Testis (tissue), 2 donors: ENCODE measurements at regions not wholly inside any gene's neighbourhood (a gene's known extent, or its start where the extent isn't known, plus 50 kb on each side); places are given as distances from the start of the nearest gene placed in this dataset.

ENCODE experiments used
- DNase-seq: peaks from one replicate; pipeline ENCODE4 v3.0.0-alpha.2; 2019
- H3K27ac ChIP-seq, 2 donors: fragments of 200-600 bp; sonication (generic); one replicate each; pipeline ENCODE4 v1.5.1; 2019
- H3K27me3 ChIP-seq: fragments of 200-600 bp; sonication (generic); one replicate; pipeline ENCODE4 v1.5.1; 2019
- H3K36me3 ChIP-seq: fragments of 200-600 bp; sonication (generic); one replicate; pipeline ENCODE4 v1.5.1; 2017; ENCODE audit warnings: low read depth; ENCODE audit errors: missing control alignments
- H3K4me1 ChIP-seq: fragments of 200-600 bp; sonication (generic); one replicate; pipeline ENCODE4 v1.5.1; 2019
- H3K4me3 ChIP-seq, 2 donors: fragments of 200-600 bp; sonication (generic); one replicate each; pipeline ENCODE4 v1.5.1; 2017 to 2019
- H3K9me3 ChIP-seq: fragments of 200-600 bp; sonication (generic); one replicate; pipeline ENCODE4 v1.5.1; 2017
- POLR2A ChIP-seq: fragments of 450-650 bp; IDR thresholded peaks from one replicate; pipeline ENCODE4 v1.6.1; 2017; ENCODE audit warnings: antibody characterized with exemption, mild to moderate bottlenecking, moderate library complexity
- WGBS, 2 donors: methylation state at CpG; one replicate each; pipeline ENCODE4 v1.1.5; 2018; 5-methylcytosine and 5-hydroxymethylcytosine counted together
- intact Hi-C: fragments of 100-400 bp; cut with DNase I; formaldehyde crosslinking; loops from one replicate; pipeline ENCODE4 v1.15.1; 2023; ENCODE audit warnings: low total_unique reads
- TF ChIP-seq, protein P1 (sequence below), 3 experiments: fragments of 450-650 bp in 2 of 3; fragments of 200-600 bp in 1 of 3; sonication (generic) in 1 of 3; IDR thresholded peaks; one replicate each; pipeline ENCODE4 v1.5.1; 2016 to 2019; ENCODE audit warnings: antibody characterized with exemption in 3 of 3, mild to moderate bottlenecking in 2 of 3, moderate library complexity in 1 of 3

DNA sequence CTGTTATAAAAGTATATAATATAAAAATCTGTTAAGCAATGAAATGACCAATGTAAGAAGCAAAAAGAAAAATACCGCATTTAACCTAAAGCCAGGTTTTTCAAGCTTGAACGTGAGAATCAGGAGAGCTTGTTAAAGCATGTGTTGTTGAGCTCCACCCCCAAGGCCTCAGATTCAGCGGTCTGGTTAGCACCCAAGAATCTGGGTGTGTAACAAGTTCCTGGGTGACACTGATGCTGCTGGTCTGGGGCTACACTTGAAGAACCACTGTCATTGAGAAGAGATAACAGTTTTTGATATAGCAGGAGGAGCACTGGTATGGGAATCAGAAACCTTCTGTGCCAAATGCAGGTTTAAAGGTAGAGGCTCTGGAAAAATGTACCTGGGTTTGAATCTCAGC lies 154.0 kb downstream of the ID4 start:
- 57 to 74% methylated on average over 3 of the region's 3 CpGs for WGBS, 2 donors
- no peak for DNase-seq

DNA sequence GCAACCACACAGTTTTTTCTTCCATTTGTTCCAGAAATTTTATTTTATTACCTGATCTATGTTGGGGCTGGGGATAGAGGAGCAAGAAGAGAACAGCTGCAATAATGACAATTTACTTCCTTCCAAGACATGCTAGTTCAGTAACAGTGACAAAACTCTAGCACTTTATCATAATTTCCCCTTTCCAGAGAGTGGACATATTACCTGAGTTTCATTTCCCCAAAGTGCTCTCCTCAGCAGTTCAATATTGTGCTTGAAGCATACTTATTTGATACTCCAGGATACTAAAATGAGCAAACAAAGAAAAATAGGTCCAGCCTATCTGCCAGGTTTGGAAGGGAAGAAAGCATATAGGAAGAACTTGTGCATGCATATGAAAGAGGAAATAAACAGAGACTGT lies 157.7 kb downstream of the ID4 start:
- TF ChIP-seq POLR2A, result no peak
- TF ChIP-seq, protein P1, sequence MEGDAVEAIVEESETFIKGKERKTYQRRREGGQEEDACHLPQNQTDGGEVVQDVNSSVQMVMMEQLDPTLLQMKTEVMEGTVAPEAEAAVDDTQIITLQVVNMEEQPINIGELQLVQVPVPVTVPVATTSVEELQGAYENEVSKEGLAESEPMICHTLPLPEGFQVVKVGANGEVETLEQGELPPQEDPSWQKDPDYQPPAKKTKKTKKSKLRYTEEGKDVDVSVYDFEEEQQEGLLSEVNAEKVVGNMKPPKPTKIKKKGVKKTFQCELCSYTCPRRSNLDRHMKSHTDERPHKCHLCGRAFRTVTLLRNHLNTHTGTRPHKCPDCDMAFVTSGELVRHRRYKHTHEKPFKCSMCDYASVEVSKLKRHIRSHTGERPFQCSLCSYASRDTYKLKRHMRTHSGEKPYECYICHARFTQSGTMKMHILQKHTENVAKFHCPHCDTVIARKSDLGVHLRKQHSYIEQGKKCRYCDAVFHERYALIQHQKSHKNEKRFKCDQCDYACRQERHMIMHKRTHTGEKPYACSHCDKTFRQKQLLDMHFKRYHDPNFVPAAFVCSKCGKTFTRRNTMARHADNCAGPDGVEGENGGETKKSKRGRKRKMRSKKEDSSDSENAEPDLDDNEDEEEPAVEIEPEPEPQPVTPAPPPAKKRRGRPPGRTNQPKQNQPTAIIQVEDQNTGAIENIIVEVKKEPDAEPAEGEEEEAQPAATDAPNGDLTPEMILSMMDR (IDR thresholded peaks at IDR 0.05), result no peak
- H3K36me3 ChIP-seq, result no peaks in the 10 kb centered on the region
- H3K27ac ChIP-seq, result no peak overlapping the region
- H3K4me3 ChIP-seq, result no peak overlapping the region
- no peaks in the 10 kb centered on the region for H3K27me3 ChIP-seq
- intact Hi-C loops, result no loop called here
- DNase-seq, result no peak
- no peaks in the 10 kb centered on the region for H3K9me3 ChIP-seq
- no peaks in the 10 kb centered on the region for H3K4me1 ChIP-seq

More for the DNA sequence above, 154.0 kb downstream of the ID4 start:
- TF ChIP-seq, protein P1 (IDR thresholded peaks at IDR 0.05), result no peak
- TF ChIP-seq POLR2A, result no peak
- H3K27ac ChIP-seq, result no peak overlapping the region
- no peak overlapping the region for H3K4me3 ChIP-seq
- intact Hi-C loops, result no loop called here
- no peaks in the 10 kb centered on the region for H3K36me3 ChIP-seq
- no peaks in the 10 kb centered on the region for H3K4me1 ChIP-seq
- no peaks in the 10 kb centered on the region for H3K9me3 ChIP-seq
- H3K27me3 ChIP-seq, result no peaks in the 10 kb centered on the region

DNA sequence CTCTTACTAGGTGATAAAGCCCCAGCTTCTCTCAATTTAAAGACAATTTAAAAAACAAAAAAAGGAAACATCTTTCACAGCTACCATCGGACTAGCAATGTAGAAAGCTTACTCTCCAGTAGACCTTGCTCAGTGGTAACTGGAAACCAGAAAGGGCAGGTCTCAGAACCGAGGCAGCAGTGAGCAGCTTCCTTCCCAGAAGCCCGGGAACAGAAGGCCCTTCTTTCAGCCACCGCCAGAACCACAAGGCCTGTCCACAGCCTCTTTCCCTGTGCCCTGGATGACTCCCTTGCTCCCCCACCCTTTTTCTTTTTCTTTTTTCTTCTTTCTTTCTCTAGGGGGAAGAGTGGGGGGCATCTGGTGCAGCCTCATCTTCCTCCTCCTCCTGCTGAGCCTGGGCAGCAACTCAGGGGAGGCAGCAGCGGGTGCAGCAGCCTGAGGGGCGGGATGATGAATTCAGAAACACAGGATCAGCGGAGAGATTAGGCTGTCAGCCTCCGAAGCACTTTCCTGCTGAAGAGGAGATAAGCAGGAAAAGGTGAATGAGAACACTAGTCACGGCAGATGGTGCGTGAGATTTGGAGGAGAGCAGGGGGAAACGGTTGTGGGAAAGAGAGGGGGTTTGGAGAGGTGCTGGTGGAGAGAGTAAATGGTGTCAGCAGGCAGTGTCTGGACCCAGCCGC lies 158.5 kb downstream of the ID4 start:
- 52 to 55% methylated on average over 12 of the region's 12 CpGs for WGBS, 2 donors
- Histone ChIP-seq H3K27ac (no peak overlapping the region), H3K36me3 (no peaks in the 10 kb centered on the region), H3K4me1 (no peaks in the 10 kb centered on the region), H3K27me3 (no peaks in the 10 kb centered on the region), H3K4me3 (no peak overlapping the region), H3K9me3 (no peaks in the 10 kb centered on the region)
- intact Hi-C loops, result no loop called here
- DNase-seq, result no peak
- TF ChIP-seq POLR2A, result no peak
- TF ChIP-seq, protein P1 (IDR thresholded peaks at IDR 0.05), result no peak

DNA sequence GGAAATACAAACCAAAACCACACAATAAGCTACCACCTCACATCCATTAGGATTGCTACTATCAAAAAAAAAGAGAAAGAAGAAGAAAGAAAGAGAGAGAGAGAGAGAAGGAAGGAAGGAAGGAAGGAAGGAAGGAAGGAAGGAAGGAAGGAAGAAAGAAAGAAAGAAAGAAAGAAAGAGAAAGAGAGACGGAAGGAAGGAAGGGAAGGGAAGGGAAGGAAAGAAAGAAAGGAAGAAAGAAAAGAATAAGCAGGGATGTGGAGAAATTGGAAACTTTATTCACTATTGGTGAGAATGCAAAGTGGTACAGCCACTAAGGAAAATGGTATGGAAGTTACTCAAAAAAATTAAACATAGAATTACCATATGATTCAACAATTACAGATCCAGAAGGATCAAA lies 159.9 kb downstream of the ID4 start:
- Histone ChIP-seq H3K9me3 (no peaks in the 10 kb centered on the region), H3K4me1 (no peaks in the 10 kb centered on the region), H3K27ac (no peak overlapping the region), H3K4me3 (no peak overlapping the region), H3K36me3 (no peaks in the 10 kb centered on the region), H3K27me3 (no peaks in the 10 kb centered on the region)
- no peak for DNase-seq
- intact Hi-C loops, result no loop called here
- 96 to 100% methylated on average over 1 of the region's 1 CpG for WGBS, 2 donors
- TF ChIP-seq, protein P1 (IDR thresholded peaks at IDR 0.05), result no peak
- no peak for TF ChIP-seq POLR2A

DNA sequence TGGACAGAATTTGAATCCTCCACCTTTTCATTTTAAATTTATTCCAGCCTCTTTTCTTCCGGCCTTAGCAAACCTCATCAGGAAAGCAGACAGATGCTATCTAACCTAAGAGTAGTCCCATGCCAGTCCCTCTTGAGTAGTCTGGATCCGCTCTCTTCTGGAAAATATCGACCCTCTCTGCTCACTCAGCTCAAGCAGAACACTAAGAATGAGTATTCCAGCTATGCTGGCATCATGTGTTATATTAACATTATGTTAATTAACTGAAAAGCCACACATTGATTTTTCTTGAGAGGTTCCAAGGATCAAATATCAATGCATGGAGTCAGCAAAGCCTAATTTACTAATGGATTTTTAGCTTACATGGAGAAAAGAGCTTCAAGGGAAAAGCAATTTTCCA lies 161.4 kb downstream of the ID4 start:
- no peaks in the 10 kb centered on the region for H3K4me1 ChIP-seq
- no peaks in the 10 kb centered on the region for H3K36me3 ChIP-seq
- DNase-seq, result no peak
- WGBS, 2 donors, result 87 to 95% methylated on average over 3 of the region's 3 CpGs
- TF ChIP-seq POLR2A, result no peak
- TF ChIP-seq, protein P1 (IDR thresholded peaks at IDR 0.05), result no peak
- H3K4me3 ChIP-seq, result no peak overlapping the region
- H3K27me3 ChIP-seq, result no peaks in the 10 kb centered on the region
- no peaks in the 10 kb centered on the region for H3K9me3 ChIP-seq
- intact Hi-C loops, result no loop called here
- H3K27ac ChIP-seq, result no peak overlapping the region
